ENCODE measurements at regions not wholly inside any gene's neighbourhood (a gene's known extent, or its start where the extent isn't known, plus 50 kb on each side); places are given as distances from the start of the nearest gene placed in this dataset.

DNA sequence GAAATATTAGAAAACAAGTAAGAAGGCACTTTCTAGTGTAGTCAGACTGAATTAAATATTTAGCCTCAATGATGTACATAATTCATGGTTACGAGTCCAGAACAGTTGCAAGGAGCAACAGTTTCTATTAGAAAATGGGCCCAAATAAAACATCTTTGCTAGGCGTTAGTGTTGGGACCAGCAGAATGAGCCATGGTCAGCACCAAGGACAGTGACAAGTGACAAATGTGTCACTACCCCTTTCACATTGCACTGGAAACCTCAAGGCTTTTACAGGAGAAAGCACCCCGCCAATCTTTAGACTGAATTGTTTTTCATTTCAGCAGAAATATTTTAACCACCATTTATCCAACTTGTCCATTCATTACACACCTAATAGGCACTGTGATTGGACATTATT, 301.3 kb upstream of the ADCY2 start:
- TF ChIP-seq, protein P1, sequence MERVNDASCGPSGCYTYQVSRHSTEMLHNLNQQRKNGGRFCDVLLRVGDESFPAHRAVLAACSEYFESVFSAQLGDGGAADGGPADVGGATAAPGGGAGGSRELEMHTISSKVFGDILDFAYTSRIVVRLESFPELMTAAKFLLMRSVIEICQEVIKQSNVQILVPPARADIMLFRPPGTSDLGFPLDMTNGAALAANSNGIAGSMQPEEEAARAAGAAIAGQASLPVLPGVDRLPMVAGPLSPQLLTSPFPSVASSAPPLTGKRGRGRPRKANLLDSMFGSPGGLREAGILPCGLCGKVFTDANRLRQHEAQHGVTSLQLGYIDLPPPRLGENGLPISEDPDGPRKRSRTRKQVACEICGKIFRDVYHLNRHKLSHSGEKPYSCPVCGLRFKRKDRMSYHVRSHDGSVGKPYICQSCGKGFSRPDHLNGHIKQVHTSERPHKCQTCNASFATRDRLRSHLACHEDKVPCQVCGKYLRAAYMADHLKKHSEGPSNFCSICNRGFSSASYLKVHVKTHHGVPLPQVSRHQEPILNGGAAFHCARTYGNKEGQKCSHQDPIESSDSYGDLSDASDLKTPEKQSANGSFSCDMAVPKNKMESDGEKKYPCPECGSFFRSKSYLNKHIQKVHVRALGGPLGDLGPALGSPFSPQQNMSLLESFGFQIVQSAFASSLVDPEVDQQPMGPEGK (CRISPR knock-in tag; IDR thresholded peaks at IDR 0.05; ENCODE audit: borderline replicate concordance): no peak
- no peak for TF ChIP-seq ZFP3 (CRISPR knock-in tag; IDR thresholded peaks at IDR 0.05)
- TF ChIP-seq, protein P2, sequence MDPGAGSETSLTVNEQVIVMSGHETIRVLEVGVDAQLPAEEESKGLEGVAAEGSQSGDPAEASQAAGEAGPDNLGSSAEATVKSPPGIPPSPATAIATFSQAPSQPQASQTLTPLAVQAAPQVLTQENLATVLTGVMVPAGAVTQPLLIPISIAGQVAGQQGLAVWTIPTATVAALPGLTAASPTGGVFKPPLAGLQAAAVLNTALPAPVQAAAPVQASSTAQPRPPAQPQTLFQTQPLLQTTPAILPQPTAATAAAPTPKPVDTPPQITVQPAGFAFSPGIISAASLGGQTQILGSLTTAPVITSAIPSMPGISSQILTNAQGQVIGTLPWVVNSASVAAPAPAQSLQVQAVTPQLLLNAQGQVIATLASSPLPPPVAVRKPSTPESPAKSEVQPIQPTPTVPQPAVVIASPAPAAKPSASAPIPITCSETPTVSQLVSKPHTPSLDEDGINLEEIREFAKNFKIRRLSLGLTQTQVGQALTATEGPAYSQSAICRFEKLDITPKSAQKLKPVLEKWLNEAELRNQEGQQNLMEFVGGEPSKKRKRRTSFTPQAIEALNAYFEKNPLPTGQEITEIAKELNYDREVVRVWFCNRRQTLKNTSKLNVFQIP (CRISPR knock-in tag; IDR thresholded peaks at IDR 0.05; ENCODE audit: borderline replicate concordance, low read depth): no peak
- TF ChIP-seq ESRRG (CRISPR knock-in tag; IDR thresholded peaks at IDR 0.05): no peak
- TF ChIP-seq RARB (CRISPR knock-in tag; IDR thresholded peaks at IDR 0.05): no peak
- no peak for TF ChIP-seq ISL1 (CRISPR knock-in tag; IDR thresholded peaks at IDR 0.05)
- no peak for TF ChIP-seq TCF4 (CRISPR knock-in tag; IDR thresholded peaks at IDR 0.05; ENCODE audit: borderline replicate concordance)
- TF ChIP-seq, protein P3, sequence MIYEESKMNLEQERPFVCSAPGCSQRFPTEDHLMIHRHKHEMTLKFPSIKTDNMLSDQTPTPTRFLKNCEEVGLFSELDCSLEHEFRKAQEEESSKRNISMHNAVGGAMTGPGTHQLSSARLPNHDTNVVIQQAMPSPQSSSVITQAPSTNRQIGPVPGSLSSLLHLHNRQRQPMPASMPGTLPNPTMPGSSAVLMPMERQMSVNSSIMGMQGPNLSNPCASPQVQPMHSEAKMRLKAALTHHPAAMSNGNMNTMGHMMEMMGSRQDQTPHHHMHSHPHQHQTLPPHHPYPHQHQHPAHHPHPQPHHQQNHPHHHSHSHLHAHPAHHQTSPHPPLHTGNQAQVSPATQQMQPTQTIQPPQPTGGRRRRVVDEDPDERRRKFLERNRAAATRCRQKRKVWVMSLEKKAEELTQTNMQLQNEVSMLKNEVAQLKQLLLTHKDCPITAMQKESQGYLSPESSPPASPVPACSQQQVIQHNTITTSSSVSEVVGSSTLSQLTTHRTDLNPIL (CRISPR knock-in tag; IDR thresholded peaks at IDR 0.05; ENCODE audit: low read depth): no peak
- TF ChIP-seq BACH2 (CRISPR knock-in tag; IDR thresholded peaks at IDR 0.05; ENCODE audit: borderline replicate concordance): no peak
- no peak for TF ChIP-seq OSR1 (CRISPR knock-in tag; IDR thresholded peaks at IDR 0.05)
- TF ChIP-seq, protein P4, sequence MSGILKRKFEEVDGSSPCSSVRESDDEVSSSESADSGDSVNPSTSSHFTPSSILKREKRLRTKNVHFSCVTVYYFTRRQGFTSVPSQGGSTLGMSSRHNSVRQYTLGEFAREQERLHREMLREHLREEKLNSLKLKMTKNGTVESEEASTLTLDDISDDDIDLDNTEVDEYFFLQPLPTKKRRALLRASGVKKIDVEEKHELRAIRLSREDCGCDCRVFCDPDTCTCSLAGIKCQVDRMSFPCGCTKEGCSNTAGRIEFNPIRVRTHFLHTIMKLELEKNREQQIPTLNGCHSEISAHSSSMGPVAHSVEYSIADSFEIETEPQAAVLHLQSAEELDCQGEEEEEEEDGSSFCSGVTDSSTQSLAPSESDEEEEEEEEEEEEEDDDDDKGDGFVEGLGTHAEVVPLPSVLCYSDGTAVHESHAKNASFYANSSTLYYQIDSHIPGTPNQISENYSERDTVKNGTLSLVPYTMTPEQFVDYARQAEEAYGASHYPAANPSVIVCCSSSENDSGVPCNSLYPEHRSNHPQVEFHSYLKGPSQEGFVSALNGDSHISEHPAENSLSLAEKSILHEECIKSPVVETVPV (CRISPR knock-in tag; IDR thresholded peaks at IDR 0.05): no peak
- TF ChIP-seq ZNF565 (CRISPR knock-in tag; conservative IDR thresholded peaks at IDR 0.05; ENCODE audit: low read depth): no peak
